ENCODE measurements at regions not wholly inside any gene's neighbourhood (a gene's known extent, or its start where the extent isn't known, plus 50 kb on each side); places are given as distances from the start of the nearest gene placed in this dataset.

DNA sequence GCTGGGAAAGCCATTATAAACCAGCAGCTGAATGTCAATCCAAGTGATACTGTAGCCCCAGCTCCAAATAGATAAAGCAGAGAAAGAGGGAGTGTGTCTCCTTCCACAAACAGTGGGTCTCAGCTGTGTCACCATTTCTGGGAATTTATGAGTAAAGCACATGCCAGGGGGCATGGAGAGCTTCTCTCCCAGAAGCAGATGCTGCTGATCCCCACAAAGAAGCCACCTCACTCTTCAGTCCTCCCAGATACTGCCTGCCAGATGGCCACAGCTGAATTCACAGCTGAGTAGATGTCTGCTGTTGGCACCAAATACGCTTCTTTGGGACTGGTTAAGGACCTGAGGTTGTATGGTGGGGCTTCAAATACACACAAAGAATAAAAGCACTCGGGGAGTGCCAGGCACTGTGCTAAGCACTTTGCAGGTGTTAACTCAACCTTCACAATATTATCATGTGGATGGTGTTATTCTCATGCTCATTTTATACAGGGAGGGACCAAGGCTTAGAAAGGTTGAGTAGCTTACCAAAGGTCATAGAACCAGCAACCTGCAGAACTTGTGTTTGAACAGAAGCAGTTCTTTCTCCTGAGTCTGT, 298.3 kb downstream of the CDH11 start:
- DNase-seq (ENCODE audit: low read depth): no peak

- no peak for DNase-seq (ENCODE audit: low read depth)
Observed at GRCh38 chr16:64809876-64810629, 311.8 kb downstream of the CDH11 start.

DNA sequence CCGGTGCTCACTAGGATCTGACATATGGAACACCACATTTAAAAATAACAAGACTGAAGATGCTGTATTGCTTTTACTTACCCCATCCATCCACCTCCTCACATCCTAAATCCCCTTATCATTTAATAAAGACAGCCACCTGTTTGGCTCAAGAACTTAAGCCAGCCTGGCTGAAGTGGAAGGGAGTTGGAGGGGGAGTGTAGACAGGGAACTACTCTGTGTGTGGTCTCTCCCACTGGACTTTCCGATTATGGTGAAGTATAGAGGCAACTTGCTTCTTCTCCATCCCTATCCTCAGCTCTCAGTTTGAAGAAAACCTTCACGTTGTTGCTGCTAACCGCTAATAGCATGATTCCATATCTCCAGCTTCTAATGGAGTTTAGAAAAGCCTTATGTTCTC, 313.4 kb downstream of the CDH11 start:
- no peak for DNase-seq (ENCODE audit: low read depth)

- DNase-seq (ENCODE audit: low read depth): no peak
Observed at GRCh38 chr16:64791756-64792155, 330.1 kb downstream of the CDH11 start.

- DNase-seq (ENCODE audit: low read depth): no peak
Observed at GRCh38 chr16:64784635-64785034, 337.2 kb downstream of the CDH11 start.

DNA sequence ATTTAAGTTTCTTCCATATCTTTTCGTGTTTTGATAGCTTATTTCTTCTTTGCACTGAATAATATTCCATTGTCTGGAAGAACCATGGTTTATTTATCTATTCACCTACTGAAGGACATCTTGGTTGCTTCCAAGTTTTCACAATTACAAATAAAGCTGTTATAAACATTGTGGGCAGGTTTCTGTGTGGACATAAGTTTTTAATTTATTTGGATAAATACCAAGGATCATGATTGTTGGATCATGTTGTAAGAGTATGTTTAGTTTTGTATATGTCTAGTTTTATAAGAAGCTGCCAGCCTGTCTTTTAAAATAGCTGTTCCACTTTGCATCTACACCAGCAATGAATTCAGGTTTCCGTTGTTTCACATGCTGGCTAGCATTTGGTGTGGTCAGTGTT, 339.4 kb downstream of the CDH11 start:
- DNase-seq (ENCODE audit: low read depth): no peak

- no peak for DNase-seq (ENCODE audit: low read depth)
Observed at GRCh38 chr16:64780445-64780844, 341.4 kb downstream of the CDH11 start.

DNA sequence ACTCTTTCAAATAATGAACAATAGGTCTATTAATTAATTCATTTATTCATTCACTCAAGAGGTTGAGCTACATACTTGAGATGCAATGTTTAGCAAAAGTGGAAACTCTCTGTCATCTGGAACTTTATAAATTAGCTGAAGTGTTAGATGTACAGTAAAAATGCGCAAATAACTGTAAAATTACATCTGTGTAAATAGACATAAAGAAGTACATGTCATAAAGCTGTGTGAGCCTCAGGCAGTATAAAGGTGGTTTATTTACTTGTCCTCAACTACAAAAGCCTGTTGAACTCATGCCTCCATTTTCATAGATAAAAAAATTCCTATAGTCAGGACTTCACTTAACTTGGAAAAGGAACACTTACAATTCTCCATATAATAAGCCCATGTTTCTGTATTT, 343.1 kb downstream of the CDH11 start:
- DNase-seq (ENCODE audit: low read depth): no peak

DNA sequence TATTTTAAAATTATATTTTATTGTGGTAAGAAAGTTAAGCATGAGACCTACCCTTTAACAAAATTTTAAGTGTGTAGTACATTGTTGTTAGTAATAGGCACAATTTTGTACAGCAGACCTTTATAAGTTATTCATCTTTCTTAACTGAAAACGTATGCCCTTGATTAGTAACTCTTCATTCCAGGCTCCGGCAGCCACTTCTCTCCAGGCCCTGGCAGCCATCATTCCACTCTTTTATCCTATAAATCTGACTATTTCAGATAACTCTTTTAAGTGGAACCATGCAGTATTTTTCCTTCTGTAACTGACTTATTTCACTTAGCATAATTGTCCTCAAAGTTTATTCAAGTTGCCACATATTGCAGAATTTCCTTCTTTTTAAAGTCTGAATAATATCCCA, 348.2 kb downstream of the CDH11 start:
- no peak for DNase-seq (ENCODE audit: low read depth)

DNA sequence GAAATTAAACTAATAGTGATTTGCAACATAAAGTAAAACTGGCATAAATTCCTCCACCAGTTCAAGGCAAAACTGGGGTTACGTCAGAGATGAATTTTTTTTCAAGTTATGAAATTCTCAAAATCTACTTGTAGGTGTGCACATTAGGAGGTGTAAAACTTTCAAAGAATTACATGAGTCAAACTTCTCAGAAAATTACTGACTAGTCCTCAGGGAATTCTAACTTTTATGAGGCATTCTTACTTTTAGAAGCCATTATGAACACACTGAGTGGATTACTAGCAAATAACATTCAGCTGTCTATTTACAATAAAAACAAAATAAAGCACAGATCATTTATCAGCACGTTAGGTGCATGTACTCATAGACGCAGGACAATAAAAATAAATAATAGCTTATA, 348.7 kb downstream of the CDH11 start:
- no peak for DNase-seq (ENCODE audit: low read depth)

DNA sequence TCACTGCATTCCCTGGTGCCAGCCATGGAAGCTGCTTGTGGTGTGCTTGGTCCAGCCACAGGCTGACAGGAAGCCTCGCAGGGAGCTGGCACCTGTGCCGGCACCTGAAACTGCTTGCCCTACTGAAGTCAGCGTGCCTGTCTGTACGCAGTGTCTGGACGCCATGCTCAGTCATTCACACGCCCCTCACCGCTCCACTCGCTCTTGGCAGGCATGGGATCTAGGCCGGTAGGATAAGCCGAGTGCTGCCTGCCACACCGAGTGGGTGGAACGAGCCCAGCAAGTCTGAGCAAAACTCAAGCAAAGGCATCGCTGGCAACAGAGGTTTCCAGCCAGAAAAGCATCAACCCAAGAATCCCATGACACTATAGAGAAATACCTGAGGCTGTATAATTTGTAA, 350.6 kb downstream of the CDH11 start:
- no peak for DNase-seq (ENCODE audit: low read depth)

- DNase-seq (ENCODE audit: low read depth): no peak
Observed at GRCh38 chr16:64762211-64762610, 359.7 kb downstream of the CDH11 start.

- no peak for DNase-seq (ENCODE audit: low read depth)
Observed at GRCh38 chr16:64754279-64754678, 367.6 kb downstream of the CDH11 start.

DNA sequence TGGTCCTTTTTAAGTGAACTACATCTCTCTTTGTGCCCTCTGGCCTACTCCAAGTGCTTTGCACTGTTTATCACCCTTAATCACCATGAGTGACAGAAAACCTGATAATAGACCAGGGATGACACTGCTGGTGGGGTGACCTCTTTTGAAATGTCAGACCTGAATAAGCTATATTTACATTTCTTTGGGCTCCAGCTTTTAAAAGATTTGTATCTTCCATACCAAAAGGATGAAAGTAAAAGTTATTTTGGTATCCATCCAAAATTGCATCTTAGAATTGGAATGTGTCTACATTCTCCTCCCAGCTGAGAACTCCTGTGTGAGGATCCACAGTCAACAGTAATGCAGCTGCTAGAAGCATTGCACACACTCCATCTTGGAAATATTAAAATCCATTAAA, 370.0 kb downstream of the CDH11 start:
- peak; percentile 64 for DNase-seq (ENCODE audit: low read depth)

GRCh38 chr16:64749346-64749745, 372.5 kb downstream of the CDH11 start:
- DNase-seq (ENCODE audit: low read depth): no peak

DNA sequence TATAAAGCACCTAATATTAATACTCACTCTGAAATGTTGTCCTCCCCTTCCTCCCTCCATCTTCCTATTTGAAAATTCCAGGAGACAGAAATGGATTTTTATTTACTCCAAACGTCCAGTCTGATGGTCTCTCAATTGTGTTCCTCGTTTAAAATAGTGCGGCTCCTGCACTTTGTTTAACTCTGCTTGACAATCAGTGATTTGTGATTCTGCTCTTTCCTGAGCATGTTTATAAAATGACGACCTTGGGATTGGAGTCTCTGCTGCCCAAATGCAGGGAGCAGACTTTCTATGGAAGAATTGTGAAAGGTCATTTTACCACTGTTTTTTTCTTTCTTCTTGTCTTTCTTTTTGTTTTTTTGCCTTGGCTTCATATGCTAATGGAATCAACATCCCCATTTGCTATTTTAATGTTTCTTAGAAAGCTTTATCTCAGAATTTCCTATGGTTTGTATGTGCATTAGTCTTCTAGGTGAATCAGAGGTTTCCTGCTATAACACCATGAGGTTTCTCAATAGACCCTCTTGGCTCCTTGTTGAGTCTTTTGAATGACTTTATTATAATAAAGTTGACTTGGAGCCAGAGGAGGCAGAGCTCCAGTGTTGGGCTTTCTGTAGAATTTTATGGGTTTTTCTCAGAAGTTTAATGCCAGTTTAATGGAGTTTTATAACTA, 376.5 kb downstream of the CDH11 start:
- no peak for DNase-seq (ENCODE audit: low read depth)

- DNase-seq (ENCODE audit: low read depth): no peak
Observed at GRCh38 chr16:64742455-64743223, 379.2 kb downstream of the CDH11 start.

DNA sequence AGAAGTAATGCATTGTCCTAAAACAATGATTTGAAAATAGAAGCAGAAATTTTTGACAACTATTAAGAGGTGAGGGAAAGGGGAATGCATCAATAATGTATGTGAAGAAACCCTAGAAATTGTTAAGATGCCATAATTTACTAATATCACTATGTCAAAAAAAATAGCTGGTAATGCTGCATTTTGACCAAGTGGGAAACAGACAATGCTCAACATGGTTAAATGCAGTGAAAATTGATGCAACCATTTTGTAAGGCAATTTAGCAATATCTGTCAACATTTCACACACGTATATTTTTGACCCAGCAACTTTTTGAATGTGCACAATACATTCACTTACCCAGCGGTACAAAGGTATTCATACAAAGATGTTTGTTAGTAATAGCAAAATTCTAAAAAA, 381.6 kb downstream of the CDH11 start:
- no peak for DNase-seq (ENCODE audit: low read depth)

DNA sequence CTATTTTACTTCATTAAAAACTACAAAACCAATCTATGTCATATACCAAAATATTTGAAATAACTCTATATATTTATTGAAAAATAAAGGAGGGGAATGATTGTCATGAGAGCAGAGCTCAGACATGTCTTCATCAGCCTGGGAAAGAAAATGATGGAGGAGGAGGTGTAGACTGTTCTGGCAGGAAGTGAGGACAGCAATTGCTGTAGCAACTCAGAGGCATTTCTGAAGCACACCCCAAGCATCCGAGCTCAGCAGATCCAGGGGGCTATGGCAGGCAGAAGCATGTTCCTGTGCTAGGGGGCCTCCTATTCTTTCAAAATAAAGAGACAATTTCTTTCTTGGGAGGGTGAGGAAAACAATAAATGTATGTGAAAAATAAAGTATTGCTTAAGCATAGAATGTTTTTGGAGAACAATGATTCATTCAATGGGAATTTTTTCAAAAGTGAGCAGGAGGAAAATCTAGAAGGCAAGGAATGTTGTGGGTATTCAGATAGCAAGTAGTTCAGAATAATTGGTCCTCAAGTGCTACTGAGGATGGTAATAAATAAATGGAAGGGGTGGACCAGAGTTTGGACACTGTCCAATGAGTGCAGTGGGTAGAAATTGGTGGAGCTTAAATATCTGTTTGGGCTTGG, 383.4 kb downstream of the CDH11 start:
- DNase-seq (ENCODE audit: low read depth): peak; percentile 66

DNA sequence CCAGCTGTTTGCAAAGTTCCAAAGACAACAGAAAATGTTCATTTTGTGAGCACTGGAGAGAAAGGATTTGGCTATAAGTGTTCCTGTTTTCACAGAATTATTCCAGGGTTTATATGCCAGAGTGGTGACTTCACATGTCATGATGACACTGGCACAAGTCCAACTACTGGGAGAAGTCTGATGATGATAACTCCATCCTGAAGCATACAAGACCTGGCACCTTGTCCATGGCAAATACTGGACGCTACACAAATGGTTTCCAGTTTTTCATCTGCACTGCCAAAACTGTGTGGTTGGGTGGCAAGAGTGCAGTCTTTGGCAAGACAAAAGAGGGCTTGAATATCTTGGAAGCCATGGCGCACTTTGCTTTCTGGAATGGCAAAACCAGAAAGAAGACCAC, 385.0 kb downstream of the CDH11 start:
- DNase-seq (ENCODE audit: low read depth): peak; percentile 8

- no peak for DNase-seq (ENCODE audit: low read depth)
Observed at GRCh38 chr16:64731891-64732290, 390.0 kb downstream of the CDH11 start.

GRCh38 chr16:64730261-64730660, 391.6 kb downstream of the CDH11 start:
- no peak for DNase-seq (ENCODE audit: low read depth)

All from GM04503 (cell line).